GM19328 (cell line): ENCODE measurements at regions not wholly inside any gene's neighbourhood (a gene's known extent, or its start where the extent isn't known, plus 50 kb on each side); places are given as distances from the start of the nearest gene placed in this dataset.
"Not testable (repeated sequence)": the region's sequence is repeated elsewhere in the genome, so short reads cannot be mapped to it uniquely, and the experiment has no call there.

ENCODE experiments used
- ATAC-seq: cut with Tn5 transposase; IDR thresholded peaks from one replicate; pipeline ENCODE4 v1.9.1; 2021; ENCODE audit warnings: mild to moderate bottlenecking, moderate library complexity; ENCODE audit not compliant: unreplicated experiment

DNA sequence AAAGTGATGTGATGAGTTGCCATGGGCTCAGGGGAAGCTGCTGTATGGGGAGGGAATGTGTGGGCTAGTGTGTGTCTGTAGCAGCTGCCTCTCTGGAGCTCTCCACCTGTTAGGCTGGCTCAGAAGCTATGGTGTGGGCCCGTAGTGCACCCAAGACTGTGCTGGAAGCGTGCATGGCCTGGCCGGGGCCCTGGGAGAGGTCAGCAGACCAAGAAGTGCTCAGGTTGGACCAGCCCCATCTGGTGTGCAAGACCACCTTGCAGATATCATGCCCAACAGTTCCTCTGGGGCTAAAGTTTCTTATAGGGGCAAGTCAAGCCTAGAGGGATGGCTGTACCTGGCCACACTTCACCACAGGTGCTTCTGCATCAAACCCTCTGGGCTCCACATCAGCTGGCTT, 274.4 kb upstream of the CCDC179 start:
- ATAC-seq: no peak

GRCh38 chr11:23138761-23139160, 278.5 kb upstream of the CCDC179 start:
- ATAC-seq: no peak

- no peak for ATAC-seq
Measured at GRCh38 chr11:23143022-23143421, 282.7 kb upstream of the CCDC179 start.

DNA sequence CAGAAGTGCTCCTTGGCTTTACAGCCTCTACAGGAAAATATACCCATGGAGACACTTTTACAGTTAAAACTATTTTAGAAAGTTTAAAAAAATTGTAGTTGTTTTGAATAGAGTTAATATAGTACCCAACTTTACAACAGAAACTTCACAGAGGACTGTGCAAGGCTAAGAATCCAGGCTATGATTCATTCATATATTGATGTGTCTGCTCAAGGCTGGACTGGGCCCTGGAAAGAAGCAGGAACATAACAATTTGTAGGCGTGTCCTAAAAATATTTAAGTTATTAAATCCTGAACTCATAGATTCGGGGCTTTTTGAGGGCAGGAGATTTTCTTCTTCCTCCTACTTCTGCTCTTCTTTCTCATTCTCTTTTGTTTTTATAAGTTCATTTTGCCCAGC, 291.5 kb upstream of the CCDC179 start:
- ATAC-seq: no peak

DNA sequence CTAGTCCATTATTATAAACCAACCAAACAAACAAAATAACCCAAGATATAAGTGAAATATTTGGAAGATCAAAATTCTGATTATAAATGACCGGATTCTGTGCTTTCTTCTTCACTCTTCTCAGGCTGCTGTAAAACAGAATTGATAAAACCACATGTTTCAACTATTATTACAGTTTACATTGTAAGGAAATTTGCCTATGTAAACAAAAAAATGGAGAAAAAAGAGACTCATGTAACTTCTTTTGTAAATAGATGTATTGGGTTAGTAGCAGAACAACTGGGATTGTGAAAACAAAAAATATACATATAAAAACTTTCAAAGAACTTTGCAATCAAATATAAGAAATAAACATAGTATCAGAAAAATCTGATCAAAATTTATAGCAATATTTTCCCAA, 295.2 kb upstream of the CCDC179 start:
- ATAC-seq: no peak

- no peak for ATAC-seq
Measured at GRCh38 chr11:23164022-23164421, 303.7 kb upstream of the CCDC179 start.

GRCh38 chr11:23166376-23166775, 306.1 kb upstream of the CCDC179 start:
- ATAC-seq: no peak

- no peak for ATAC-seq
Measured at GRCh38 chr11:23179609-23180008, 319.3 kb upstream of the CCDC179 start.

GRCh38 chr11:23181022-23181807, 320.9 kb upstream of the CCDC179 start:
- no peak for ATAC-seq

DNA sequence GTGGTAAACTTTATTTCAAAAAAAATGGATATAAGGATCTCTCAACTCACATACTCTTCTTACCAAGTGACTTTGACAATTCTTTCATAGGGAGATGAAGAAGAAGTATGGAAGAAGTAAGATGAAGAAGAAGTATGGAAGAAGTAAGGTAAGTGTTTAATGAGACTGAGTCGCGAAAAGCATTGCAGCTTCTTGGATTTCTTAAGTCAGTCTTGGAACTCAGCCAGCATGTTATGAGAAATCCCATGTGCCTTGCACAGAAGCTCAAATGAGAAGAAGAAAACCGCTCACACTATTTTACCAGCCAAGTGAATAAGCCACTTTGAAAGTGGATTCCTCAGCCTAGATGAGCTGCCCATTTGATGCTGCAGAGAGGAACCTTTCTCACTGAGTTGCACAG, 332.0 kb upstream of the CCDC179 start:
- no peak for ATAC-seq

DNA sequence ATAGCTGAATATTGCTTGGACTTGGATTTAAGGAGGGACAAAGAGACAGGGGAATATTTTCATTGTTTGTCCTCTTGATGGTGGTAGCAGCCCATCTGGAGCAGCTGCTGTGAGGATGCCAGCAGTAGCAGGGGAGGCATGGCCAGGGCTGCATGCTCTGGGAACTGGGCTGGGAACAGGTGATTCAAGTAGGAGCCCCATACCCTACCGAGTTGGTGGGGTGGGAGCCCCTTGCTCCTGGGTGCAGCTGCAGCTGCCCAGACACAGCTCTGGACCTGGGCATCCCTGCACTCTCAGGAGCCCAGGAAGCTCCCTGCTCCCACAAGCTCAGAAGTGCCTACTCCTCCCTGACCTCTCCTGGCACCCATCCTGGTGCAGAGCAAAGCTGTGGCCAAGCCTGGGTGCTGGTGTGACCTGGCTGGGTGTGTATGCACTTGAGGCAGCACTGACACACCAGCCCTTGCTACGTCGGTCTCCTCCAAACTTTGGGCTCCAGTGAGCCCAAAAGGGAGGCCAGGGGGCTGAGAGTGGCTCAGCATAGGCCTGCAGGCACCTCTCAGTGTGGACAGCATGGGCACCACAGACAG, 341.8 kb upstream of the CCDC179 start:
- no peak for ATAC-seq

DNA sequence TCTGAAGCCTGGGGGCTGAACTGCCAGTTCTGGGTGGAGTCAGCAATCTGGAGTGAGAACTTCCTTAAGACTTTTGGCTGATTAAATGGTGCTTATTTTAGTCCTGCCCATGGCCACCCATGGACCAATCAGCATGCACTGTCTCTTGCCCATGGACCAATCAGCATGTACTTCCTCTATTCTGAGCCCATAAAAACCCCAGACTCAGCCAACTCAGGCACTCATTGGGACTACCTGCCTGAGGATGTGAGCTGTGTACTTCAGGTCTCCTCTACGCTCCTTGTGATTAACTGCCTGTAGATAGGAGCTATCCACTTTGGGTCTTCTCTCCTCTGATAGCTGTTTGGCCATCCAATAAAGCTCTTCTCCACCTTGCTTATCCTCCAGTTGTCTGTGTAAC, 342.3 kb upstream of the CCDC179 start:
- ATAC-seq: no peak

DNA sequence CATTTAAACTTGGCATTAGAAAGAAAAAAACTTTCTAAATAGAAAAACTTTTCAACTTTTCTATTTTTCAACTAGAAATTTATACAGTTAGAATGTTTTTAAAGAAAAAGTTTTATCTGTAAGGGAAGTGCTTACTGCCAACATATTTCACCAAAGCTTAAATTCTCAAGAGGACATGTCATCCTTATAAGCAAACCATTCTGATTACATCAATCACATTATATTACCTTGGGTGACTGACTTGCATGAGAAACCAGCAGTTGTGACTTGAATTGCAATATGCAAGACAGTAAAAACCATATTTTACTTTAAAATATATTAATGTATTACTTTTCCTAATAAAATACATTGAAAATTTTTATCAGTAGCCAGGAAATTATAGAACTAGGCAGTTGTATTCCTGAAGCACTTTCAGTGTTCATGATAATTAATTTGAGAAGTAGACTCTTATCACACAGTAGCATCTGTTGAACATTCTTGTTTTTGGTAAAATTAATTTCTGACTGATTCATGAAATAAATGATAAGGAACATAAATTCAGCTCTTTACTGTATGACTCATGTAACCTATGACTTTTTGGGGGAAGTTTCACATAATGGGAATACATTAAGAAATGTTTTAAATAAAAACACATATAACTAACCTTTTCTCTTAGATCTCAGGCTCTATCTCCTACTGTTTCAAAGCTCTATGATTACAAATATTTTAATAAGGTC, 345.0 kb upstream of the CCDC179 start:
- ATAC-seq: no peak

DNA sequence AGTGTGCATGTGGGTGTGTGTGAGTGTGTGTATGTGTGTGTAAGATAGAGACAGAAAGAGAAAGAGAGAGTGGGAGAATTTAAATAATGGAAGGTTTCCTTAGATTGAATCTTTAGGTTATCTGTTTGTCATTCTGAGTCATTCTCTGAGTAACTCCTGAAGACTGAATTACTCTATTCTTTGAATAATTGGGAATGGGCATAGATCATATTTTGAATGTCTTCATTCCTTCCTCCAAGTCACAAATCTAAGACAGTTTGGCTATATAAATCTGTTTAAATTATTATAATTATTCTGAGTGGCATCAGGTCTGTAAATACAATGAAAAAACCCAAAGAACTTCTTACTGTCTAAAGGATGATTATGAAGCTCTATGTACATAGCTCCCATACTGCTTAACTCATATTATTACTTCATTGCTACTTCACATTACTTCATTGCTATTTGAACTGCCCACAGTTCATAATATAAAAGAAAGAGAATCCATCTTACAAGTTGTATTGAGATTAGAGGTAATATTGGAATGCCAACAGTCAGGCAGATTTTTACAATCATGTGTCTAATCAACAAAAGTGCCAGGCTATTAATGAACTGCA, 346.6 kb upstream of the CCDC179 start:
- no peak for ATAC-seq

DNA sequence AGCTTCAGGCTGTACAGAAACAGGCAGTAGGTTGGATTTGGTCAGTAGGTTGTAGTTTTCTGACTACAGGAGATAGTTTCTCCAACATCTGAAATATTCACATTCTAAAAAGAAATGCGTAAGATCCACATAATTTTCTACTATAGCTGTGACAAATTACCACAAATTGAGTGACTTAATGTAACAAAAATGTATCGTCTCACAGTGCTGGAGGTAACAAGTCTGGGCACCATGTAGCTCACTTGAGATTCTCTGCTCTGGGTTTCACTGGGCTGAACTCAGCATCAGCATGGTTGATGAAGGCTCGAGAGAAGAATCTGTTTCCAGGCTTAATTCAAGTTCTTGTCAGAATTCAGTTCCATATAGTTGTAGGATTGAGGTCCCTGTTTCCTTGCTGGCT, 350.9 kb upstream of the CCDC179 start:
- no peak for ATAC-seq

GRCh38 chr11:23212807-23213206, 352.5 kb upstream of the CCDC179 start:
- no peak for ATAC-seq

DNA sequence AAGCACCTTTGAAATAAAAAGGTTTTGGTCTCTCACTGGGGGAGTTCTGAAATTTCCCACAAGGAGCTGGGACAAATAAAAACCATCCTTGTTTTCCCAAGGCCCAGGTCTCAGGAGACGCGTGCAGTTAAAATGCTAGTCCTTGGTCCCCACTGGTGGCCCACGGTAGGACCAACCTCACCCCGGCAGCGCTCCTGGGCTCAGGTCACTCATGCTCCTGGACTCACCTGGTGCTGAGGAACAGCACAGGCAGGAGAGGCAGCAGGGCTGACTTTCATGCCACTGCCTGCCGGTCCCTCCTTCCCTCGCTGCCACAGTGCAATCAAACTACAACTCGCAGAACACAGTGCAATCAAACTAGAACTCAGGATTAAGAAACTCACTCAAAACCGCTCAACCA, 356.8 kb upstream of the CCDC179 start:
- ATAC-seq: no peak

- not testable (repeated sequence) for ATAC-seq
Measured at GRCh38 chr11:23220086-23220485, 359.8 kb upstream of the CCDC179 start.

- no peak for ATAC-seq
Measured at GRCh38 chr11:23221366-23221765, 361.1 kb upstream of the CCDC179 start.

GRCh38 chr11:23226331-23227077, 366.2 kb upstream of the CCDC179 start:
- no peak for ATAC-seq

DNA sequence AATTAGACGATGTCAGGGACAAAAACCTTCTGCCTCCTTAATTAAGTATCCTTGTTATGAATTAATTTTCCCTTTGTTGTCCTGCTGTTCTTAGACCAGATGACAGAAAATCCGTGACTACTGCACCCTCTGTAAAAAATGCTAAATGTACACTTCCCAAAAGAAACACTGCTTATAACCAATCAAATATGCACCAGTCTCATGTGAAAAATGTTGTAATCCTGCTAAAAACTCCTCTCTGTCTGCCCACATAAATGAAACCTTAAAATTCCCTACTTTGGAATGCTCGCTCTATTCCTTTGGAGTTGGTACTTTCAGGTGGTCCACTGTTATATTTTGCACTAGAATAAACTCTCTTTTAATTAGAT, 366.8 kb upstream of the CCDC179 start:
- ATAC-seq: no peak
